Stomach (tissue), 8 donors: ENCODE measurements at regions not wholly inside any gene's neighbourhood (a gene's known extent, or its start where the extent isn't known, plus 50 kb on each side); places are given as distances from the start of the nearest gene placed in this dataset.
A peak's percentile ranks its signal among the peaks of the same experiment; 100 is the strongest.

Source experiments
- DNase-seq, 2 donors: peaks; one replicate each; pipeline versions ENCODE4 v3.0.0 to v3.0.0-alpha.2; 2013 to 2019
- H3K27ac ChIP-seq, 5 donors: fragments of 200-600 bp in 4 of 5; sonication (generic) in 4 of 5; one replicate each; pipeline ENCODE4 v1.5.1; 2013 to 2019; ENCODE audit warnings: mild to moderate bottlenecking in 1 of 5, moderate library complexity in 1 of 5
- H3K27me3 ChIP-seq, 3 donors: fragments of 200-600 bp; sonication (generic); one replicate each; pipeline ENCODE4 v1.5.1; 2017 to 2019; ENCODE audit warnings: mixed run types in 1 of 3
- H3K36me3 ChIP-seq, 4 donors: fragments of 200-600 bp; sonication (generic); 1 replicate in 3 of 4; 2 replicates in 1 of 4; pipeline ENCODE4 v1.5.1; 2016 to 2019
- H3K4me1 ChIP-seq, 4 donors: fragments of 200-600 bp; sonication (generic); one replicate each; pipeline ENCODE4 v1.5.1; 2016 to 2019
- H3K4me3 ChIP-seq, 4 donors: fragments of 200-600 bp; sonication (generic) in 3 of 4; one replicate each; pipeline ENCODE4 v1.5.1; 2016 to 2019; ENCODE audit warnings: mild to moderate bottlenecking in 1 of 4
- H3K9me3 ChIP-seq, 4 donors: fragments of 200-600 bp; sonication (generic); one replicate each; pipeline ENCODE4 v1.5.1; 2016 to 2019
- CTCF ChIP-seq, 7 experiments: fragments of 450-650 bp in 4 of 7; fragments of 200-600 bp in 3 of 7; sonication (generic) in 3 of 7; IDR thresholded peaks; one replicate each; pipeline ENCODE4 v1.5.1; 2016 to 2019; ENCODE audit warnings: antibody characterized with exemption in 7 of 7, control low read depth in 2 of 7, mild to moderate bottlenecking in 1 of 7
- EP300 ChIP-seq: sonication (generic); formaldehyde crosslinking; IDR thresholded peaks from one replicate; pipeline ENCODE4 v1.6.1; 2017; ENCODE audit warnings: antibody characterized with exemption
- POLR2A ChIP-seq, 4 donors: fragments of 450-650 bp; IDR thresholded peaks; one replicate each; pipeline ENCODE4 v1.6.1; 2016; ENCODE audit warnings: antibody characterized with exemption in 4 of 4, control low read depth in 2 of 4, mild to moderate bottlenecking in 1 of 4, moderate library complexity in 1 of 4
- POLR2AphosphoS5 ChIP-seq, 3 donors: sonication (generic); formaldehyde crosslinking; IDR thresholded peaks; one replicate each; pipeline ENCODE4 v1.6.1; 2016; ENCODE audit warnings: antibody characterized with exemption in 3 of 3
- WGBS, 5 donors: extraction: QIAGEN DNeasy Blood & Tissue Kit in 3 of 5; methylation state at CpG; one replicate each; pipeline versions ENCODE4 v1.1.5 to v1.1.7; 2013 to 2018; 5-methylcytosine and 5-hydroxymethylcytosine counted together
- intact Hi-C: fragments of 100-400 bp; cut with DNase I; formaldehyde crosslinking; loops from one replicate; pipeline ENCODE4 v1.15.1; 2023; ENCODE audit warnings: low total_unique reads
- donor health status: healthy with polysubstance abuse.
- donor health status: Bipolar disorder and iron deficiency.
- donor health status: healthy.

- Histone ChIP-seq H3K4me1 (no peaks in the 10 kb centered on the region), H3K36me3 (no peaks in the 10 kb centered on the region), H3K9me3 (no peaks in the 10 kb centered on the region), H3K4me3 (no peak overlapping the region), H3K27me3 (no peaks in the 10 kb centered on the region), H3K27ac (no peak overlapping the region)
- intact Hi-C loops = no loop called here
- 78 to 96% (median 81%) methylated on average over 3 of the region's 3 CpGs for WGBS, 5 donors
- TF ChIP-seq CTCF (IDR thresholded peaks at IDR 0.05) (no peak), POLR2A (IDR thresholded peaks at IDR 0.05) (no peak), POLR2AphosphoS5 (IDR thresholded peaks at IDR 0.05) (no peak), EP300 (no peak)
- DNase-seq = no peak
These were observed 607.9 kb downstream of the ANKRD50 start for GRCh38 chr4:124104628-124105027.

GRCh38 chr4:124105212-124105611 is 607.3 kb downstream of the ANKRD50 start:
- no peak for DNase-seq
- intact Hi-C loops = no loop called here
- WGBS, 5 donors = 51 to 86% (median 65%) methylated on average over 2 of the region's 2 CpGs
- Histone ChIP-seq H3K9me3 (no peaks in the 10 kb centered on the region), H3K4me1 (no peaks in the 10 kb centered on the region), H3K27me3 (no peaks in the 10 kb centered on the region), H3K4me3 (no peak overlapping the region), H3K27ac (no peak overlapping the region), H3K36me3 (no peaks in the 10 kb centered on the region)
- no peak for TF ChIP-seq POLR2AphosphoS5 (IDR thresholded peaks at IDR 0.05)
- TF ChIP-seq EP300 = no peak
- no peak for TF ChIP-seq CTCF (IDR thresholded peaks at IDR 0.05)
- no peak for TF ChIP-seq POLR2A (IDR thresholded peaks at IDR 0.05)

DNA sequence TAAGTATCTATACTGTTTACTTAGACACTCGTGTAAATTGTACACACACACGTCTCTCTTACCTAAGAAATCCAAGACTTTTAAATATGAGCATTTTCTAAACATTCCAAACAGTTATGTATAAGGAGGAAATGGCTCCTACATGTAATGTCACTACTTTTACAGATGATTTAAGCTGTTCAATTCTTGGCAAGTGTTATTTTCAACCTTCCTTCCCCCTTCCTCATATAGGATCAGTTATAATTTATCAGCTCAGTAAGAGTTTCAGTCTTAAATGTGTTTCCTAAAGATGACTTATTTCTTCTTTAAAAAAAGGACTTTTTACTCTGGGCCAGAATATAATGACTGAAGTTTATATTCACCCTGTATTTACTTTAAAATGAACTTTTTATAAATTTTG is 601.1 kb downstream of the ANKRD50 start:
- Histone ChIP-seq H3K4me1 (peaks cover 0 to 12% (median 0%) of the 10 kb centered on the region in 4 donors), H3K27me3 (no peaks in the 10 kb centered on the region), H3K36me3 (no peaks in the 10 kb centered on the region), H3K9me3 (no peaks in the 10 kb centered on the region), H3K27ac (no peak overlapping the region), H3K4me3 (no peak overlapping the region)
- WGBS, 5 donors = 51 to 62% (median 60%) methylated on average over 2 of the region's 2 CpGs
- intact Hi-C loops = no loop called here
- no peak for DNase-seq
- TF ChIP-seq CTCF (IDR thresholded peaks at IDR 0.05) = no peak
- TF ChIP-seq EP300 = no peak
- no peak for TF ChIP-seq POLR2AphosphoS5 (IDR thresholded peaks at IDR 0.05)
- no peak for TF ChIP-seq POLR2A (IDR thresholded peaks at IDR 0.05)

DNA sequence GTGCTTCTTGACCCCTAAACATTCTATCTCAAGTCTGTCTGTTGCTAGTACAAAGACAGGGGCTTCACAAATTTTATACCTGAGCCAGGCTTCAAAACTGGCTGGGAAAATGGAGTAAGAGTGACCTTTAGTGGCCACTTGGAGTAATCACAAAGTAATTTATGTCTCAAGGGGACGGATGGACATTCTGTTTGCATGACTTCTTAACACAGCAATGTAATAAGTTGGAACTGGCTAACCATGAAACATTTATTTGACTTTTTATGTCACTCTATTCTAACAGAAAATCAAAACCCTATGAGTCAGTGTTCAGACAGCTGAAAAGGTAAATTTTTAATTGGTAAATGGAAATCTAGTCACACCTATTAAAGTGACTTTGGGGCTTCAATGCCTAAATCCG is 600.6 kb downstream of the ANKRD50 start:
- 31 to 46% (median 38%) methylated on average over 2 of the region's 2 CpGs for WGBS, 5 donors
- no peaks in the 10 kb centered on the region for H3K36me3 ChIP-seq
- H3K9me3 ChIP-seq = no peaks in the 10 kb centered on the region
- H3K27ac ChIP-seq = no peak overlapping the region
- intact Hi-C loops = no loop called here
- no peak overlapping the region for H3K4me3 ChIP-seq
- peaks cover 0 to 12% (median 0%) of the 10 kb centered on the region in 4 donors for H3K4me1 ChIP-seq
- TF ChIP-seq EP300 (no peak), POLR2AphosphoS5 (IDR thresholded peaks at IDR 0.05) (peak in 1 of 3 donors; percentile 15), POLR2A (IDR thresholded peaks at IDR 0.05) (no peak), CTCF (IDR thresholded peaks at IDR 0.05) (peak in 5 of 7 experiments; percentile 34 to 66 (median 38))
- H3K27me3 ChIP-seq = no peaks in the 10 kb centered on the region
- peak in 1 of 2 donors; percentile 88 for DNase-seq
